WI38 (cell line): ENCODE measurements at regions not wholly inside any gene's neighbourhood (a gene's known extent, or its start where the extent isn't known, plus 50 kb on each side); places are given as distances from the start of the nearest gene placed in this dataset.

ENCODE experiments used
- H3K4me3 ChIP-seq: 2 replicates; pipeline ENCODE4 v1.5.1; 2011; ENCODE audit warnings: low read depth, mild to moderate bottlenecking, control low read depth, low read length
- CTCF ChIP-seq: IDR thresholded peaks from 2 replicates; pipeline ENCODE4 v1.5.1; 2012; ENCODE audit warnings: low read depth, mild to moderate bottlenecking, control low read depth, low read length

- no peak for TF ChIP-seq CTCF
- H3K4me3 ChIP-seq = no peak overlapping the region
Observed at GRCh38 chr14:80426683-80427082, 215.4 kb upstream of the DIO2 start.

GRCh38 chr14:80425686-80426085 is 214.4 kb upstream of the DIO2 start:
- H3K4me3 ChIP-seq = no peak overlapping the region
- no peak for TF ChIP-seq CTCF

- no peak for TF ChIP-seq CTCF
- H3K4me3 ChIP-seq = no peak overlapping the region
Observed at GRCh38 chr14:80419769-80420168, 208.5 kb upstream of the DIO2 start.

- H3K4me3 ChIP-seq = no peak overlapping the region
- no peak for TF ChIP-seq CTCF
Observed at GRCh38 chr14:80419345-80419744, 208.0 kb upstream of the DIO2 start.

GRCh38 chr14:80415636-80416035 is 204.3 kb upstream of the DIO2 start:
- H3K4me3 ChIP-seq = no peak overlapping the region
- no peak for TF ChIP-seq CTCF

GRCh38 chr14:80414080-80414479 is 202.8 kb upstream of the DIO2 start:
- no peak overlapping the region for H3K4me3 ChIP-seq
- TF ChIP-seq CTCF = no peak

GRCh38 chr14:80404413-80404812 is 193.1 kb upstream of the DIO2 start:
- TF ChIP-seq CTCF = no peak
- no peak overlapping the region for H3K4me3 ChIP-seq
